Endothelial cell of umbilical vein (primary cell): ENCODE measurements at regions not wholly inside any gene's neighbourhood (a gene's known extent, or its start where the extent isn't known, plus 50 kb on each side); places are given as distances from the start of the nearest gene placed in this dataset.

Experiments used
- CTCF ChIP-seq, 2 donors: IDR thresholded peaks; 1 replicate in 1 of 2; 2 replicates in 1 of 2; pipeline ENCODE4 v1.5.1; 2011; ENCODE audit warnings: low read length in 2 of 2, mild to moderate bottlenecking in 2 of 2, moderate library complexity in 2 of 2, control low read depth in 1 of 2, inconsistent platforms in 1 of 2, low read depth in 1 of 2; ENCODE audit not compliant: insufficient read depth in 1 of 2; ENCODE audit errors: extremely low read depth in 1 of 2
- EZH2 ChIP-seq: IDR thresholded peaks from 2 replicates; pipeline ENCODE4 v1.6.1; 2012; ENCODE audit warnings: borderline replicate concordance, low read depth, mild to moderate bottlenecking, moderate library complexity, low read length, inconsistent platforms; ENCODE audit not compliant: severe bottlenecking
- FOS ChIP-seq: IDR thresholded peaks from 2 replicates; pipeline ENCODE4 v1.6.1; 2011; ENCODE audit warnings: mild to moderate bottlenecking, low read length, moderate library complexity, borderline replicate concordance; ENCODE audit not compliant: insufficient read depth
- GATA2 ChIP-seq: IDR thresholded peaks from 2 replicates; pipeline ENCODE4 v1.7.0; 2011; ENCODE audit warnings: low read depth, mild to moderate bottlenecking, moderate library complexity, mixed read lengths, low read length; ENCODE audit not compliant: insufficient read length, insufficient read depth
- MAX ChIP-seq: IDR thresholded peaks from 2 replicates; pipeline ENCODE4 v1.6.1; 2011; ENCODE audit not compliant: insufficient read depth, insufficient read length
- MYC ChIP-seq: IDR thresholded peaks from one replicate; pipeline ENCODE4 v1.6.1; 2011; ENCODE audit warnings: mild to moderate bottlenecking, low read depth, low read length
- POLR2A ChIP-seq: IDR thresholded peaks from 2 replicates; pipeline ENCODE4 v1.6.1; 2012; ENCODE audit warnings: low read depth, mild to moderate bottlenecking, control low read depth, low read length
- POLR2AphosphoS5 ChIP-seq: IDR thresholded peaks from 2 replicates; pipeline ENCODE4 v1.6.1; 2012; ENCODE audit warnings: low read depth, mild to moderate bottlenecking, control low read depth, low read length, moderate library complexity; ENCODE audit not compliant: insufficient read depth

GRCh38 chr4:186778134-186778533 lies 54.5 kb upstream of the FAT1 start:
- TF ChIP-seq EZH2, result no peak
- no peak for TF ChIP-seq MAX
- no peak for TF ChIP-seq POLR2A
- no peak for TF ChIP-seq CTCF (IDR thresholded peaks at IDR 0.05; ENCODE audit: extremely low read depth in 1 of 2, insufficient read depth in 1 of 2, low read depth in 1 of 2, low read length in 2 of 2)
- no peak for TF ChIP-seq POLR2AphosphoS5
- TF ChIP-seq GATA2, result no peak
- TF ChIP-seq FOS, result no peak
- TF ChIP-seq MYC, result no peak
